ENCODE measurements at regions not wholly inside any gene's neighbourhood (a gene's known extent, or its start where the extent isn't known, plus 50 kb on each side); places are given as distances from the start of the nearest gene placed in this dataset.

- TF ChIP-seq CTCF (IDR thresholded peaks at IDR 0.05), result no peak
- Histone ChIP-seq H3K27me3 (ENCODE audit: control insufficient read depth, insufficient read depth, low read length) (no peaks in the 10 kb centered on the region), H3K4me3 (ENCODE audit: low read depth, low read length) (no peak overlapping the region), H3K36me3 (ENCODE audit: control insufficient read depth, insufficient read depth, low read length) (no peaks in the 10 kb centered on the region), H3K27ac (no peak overlapping the region), H3K4me1 (no peaks in the 10 kb centered on the region), H3K9ac (no peak overlapping the region), H3K79me2 (no peaks in the 10 kb centered on the region), H3K4me2 (ENCODE audit: low read length) (no peak overlapping the region), H2AFZ (no peak overlapping the region), H3K9me3 (ENCODE audit: control insufficient read depth, low read length) (no peaks in the 10 kb centered on the region)
These were observed 73.2 kb upstream of the ZCCHC2 start for GRCh38 chr18:62449490-62450104.

DNA sequence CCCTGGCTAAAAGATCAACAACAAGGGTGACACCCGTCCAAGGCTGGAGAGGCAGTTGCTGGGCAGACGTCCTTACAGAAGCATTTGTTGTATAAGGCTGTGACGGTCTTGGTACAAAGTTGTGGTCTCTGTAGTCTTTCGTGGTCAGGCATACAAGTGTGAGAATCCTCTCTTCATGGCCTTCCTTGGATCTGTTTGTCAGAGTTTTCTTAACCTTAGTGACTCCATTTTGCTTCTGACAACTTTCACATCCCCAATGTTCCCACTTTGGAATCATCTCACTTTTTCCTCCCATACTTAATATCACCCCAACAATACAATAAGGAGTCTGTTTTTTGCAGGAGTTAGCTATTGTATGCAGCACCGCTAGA, 72.7 kb upstream of the ZCCHC2 start:
- Histone ChIP-seq H3K9me3 (ENCODE audit: control insufficient read depth, low read length) (no peaks in the 10 kb centered on the region), H3K9ac (no peak overlapping the region), H3K4me3 (ENCODE audit: low read depth, low read length) (no peak overlapping the region), H3K4me1 (no peaks in the 10 kb centered on the region), H3K36me3 (ENCODE audit: control insufficient read depth, insufficient read depth, low read length) (no peaks in the 10 kb centered on the region), H3K27me3 (ENCODE audit: control insufficient read depth, insufficient read depth, low read length) (no peaks in the 10 kb centered on the region), H3K79me2 (no peaks in the 10 kb centered on the region), H3K27ac (no peak overlapping the region), H3K4me2 (ENCODE audit: low read length) (no peak overlapping the region), H2AFZ (no peak overlapping the region)
- TF ChIP-seq CTCF (IDR thresholded peaks at IDR 0.05), result no peak

- Histone ChIP-seq H3K9ac (no peak overlapping the region), H3K27ac (peak overlapping the region; percentile 18), H3K27me3 (ENCODE audit: control insufficient read depth, insufficient read depth, low read length) (no peaks in the 10 kb centered on the region), H3K9me3 (ENCODE audit: control insufficient read depth, low read length) (no peaks in the 10 kb centered on the region), H3K79me2 (no peaks in the 10 kb centered on the region), H3K36me3 (ENCODE audit: control insufficient read depth, insufficient read depth, low read length) (no peaks in the 10 kb centered on the region), H3K4me3 (ENCODE audit: low read depth, low read length) (no peak overlapping the region), H2AFZ (peak overlapping the region; percentile 23), H3K4me1 (no peaks in the 10 kb centered on the region), H3K4me2 (ENCODE audit: low read length) (no peak overlapping the region)
- no peak for TF ChIP-seq CTCF (IDR thresholded peaks at IDR 0.05)
These were observed 72.0 kb upstream of the ZCCHC2 start for GRCh38 chr18:62450546-62451410.

GRCh38 chr18:62452280-62452831, 70.5 kb upstream of the ZCCHC2 start:
- no peak overlapping the region for H3K4me3 ChIP-seq (ENCODE audit: low read depth, low read length)
- H3K36me3 ChIP-seq (ENCODE audit: control insufficient read depth, insufficient read depth, low read length), result no peaks in the 10 kb centered on the region
- no peak for TF ChIP-seq CTCF (IDR thresholded peaks at IDR 0.05)
- H3K4me1 ChIP-seq, result peaks cover 4% of the 10 kb centered on the region
- no peaks in the 10 kb centered on the region for H3K9me3 ChIP-seq (ENCODE audit: control insufficient read depth, low read length)
- peak overlapping the region; percentile 45 for H2AFZ ChIP-seq
- no peaks in the 10 kb centered on the region for H3K79me2 ChIP-seq
- H3K4me2 ChIP-seq (ENCODE audit: low read length), result no peak overlapping the region
- H3K27me3 ChIP-seq (ENCODE audit: control insufficient read depth, insufficient read depth, low read length), result no peaks in the 10 kb centered on the region
- H3K9ac ChIP-seq, result no peak overlapping the region
- H3K27ac ChIP-seq, result no peak overlapping the region
